GM12865 (cell line): ENCODE measurements at regions not wholly inside any gene's neighbourhood (a gene's known extent, or its start where the extent isn't known, plus 50 kb on each side); places are given as distances from the start of the nearest gene placed in this dataset.
"Not testable (repeated sequence)": the region's sequence is repeated elsewhere in the genome, so short reads cannot be mapped to it uniquely, and the experiment has no call there.

Experiments used
- DNase-seq: peaks from one replicate; pipeline ENCODE4 v3.0.0; 2010; ENCODE audit warnings: low read depth
- H3K4me3 ChIP-seq: 2 replicates; pipeline ENCODE4 v1.5.1; 2011; ENCODE audit warnings: mild to moderate bottlenecking, low read depth, low read length, control low read depth
- TF ChIP-seq, protein P1 (sequence below): IDR thresholded peaks from 2 replicates; pipeline ENCODE4 v1.5.1; 2011; ENCODE audit warnings: low read length, control low read depth, low read depth, inconsistent platforms; ENCODE audit not compliant: insufficient read depth; ENCODE audit errors: missing control alignments

GRCh38 chr5:63032343-63032742, 453.7 kb downstream of the LRRC70 start:
- DNase-seq: no peak
- TF ChIP-seq, protein P1, sequence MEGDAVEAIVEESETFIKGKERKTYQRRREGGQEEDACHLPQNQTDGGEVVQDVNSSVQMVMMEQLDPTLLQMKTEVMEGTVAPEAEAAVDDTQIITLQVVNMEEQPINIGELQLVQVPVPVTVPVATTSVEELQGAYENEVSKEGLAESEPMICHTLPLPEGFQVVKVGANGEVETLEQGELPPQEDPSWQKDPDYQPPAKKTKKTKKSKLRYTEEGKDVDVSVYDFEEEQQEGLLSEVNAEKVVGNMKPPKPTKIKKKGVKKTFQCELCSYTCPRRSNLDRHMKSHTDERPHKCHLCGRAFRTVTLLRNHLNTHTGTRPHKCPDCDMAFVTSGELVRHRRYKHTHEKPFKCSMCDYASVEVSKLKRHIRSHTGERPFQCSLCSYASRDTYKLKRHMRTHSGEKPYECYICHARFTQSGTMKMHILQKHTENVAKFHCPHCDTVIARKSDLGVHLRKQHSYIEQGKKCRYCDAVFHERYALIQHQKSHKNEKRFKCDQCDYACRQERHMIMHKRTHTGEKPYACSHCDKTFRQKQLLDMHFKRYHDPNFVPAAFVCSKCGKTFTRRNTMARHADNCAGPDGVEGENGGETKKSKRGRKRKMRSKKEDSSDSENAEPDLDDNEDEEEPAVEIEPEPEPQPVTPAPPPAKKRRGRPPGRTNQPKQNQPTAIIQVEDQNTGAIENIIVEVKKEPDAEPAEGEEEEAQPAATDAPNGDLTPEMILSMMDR: no peak
- no peak overlapping the region for H3K4me3 ChIP-seq

DNA sequence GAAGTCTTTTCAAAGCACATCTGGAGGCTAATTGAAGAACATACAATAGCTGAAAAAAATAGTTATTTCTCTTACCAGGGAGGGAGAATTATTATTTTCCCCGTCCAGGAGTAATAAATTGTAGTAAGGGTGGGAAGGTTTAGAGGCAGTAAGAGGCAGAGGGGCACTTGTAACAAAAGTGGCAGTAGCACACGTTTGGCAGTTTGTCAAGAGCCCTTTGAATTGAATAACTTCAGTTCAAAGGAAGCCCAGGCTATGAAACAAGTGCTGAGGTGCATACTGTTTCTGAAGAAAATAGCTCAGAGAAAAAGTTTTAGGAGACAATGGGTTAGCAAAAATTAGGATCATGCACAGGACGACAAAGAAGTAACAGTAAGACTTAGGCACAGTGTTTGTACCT, 451.3 kb downstream of the LRRC70 start:
- no peak for DNase-seq
- TF ChIP-seq, protein P1: no peak
- no peak overlapping the region for H3K4me3 ChIP-seq

DNA sequence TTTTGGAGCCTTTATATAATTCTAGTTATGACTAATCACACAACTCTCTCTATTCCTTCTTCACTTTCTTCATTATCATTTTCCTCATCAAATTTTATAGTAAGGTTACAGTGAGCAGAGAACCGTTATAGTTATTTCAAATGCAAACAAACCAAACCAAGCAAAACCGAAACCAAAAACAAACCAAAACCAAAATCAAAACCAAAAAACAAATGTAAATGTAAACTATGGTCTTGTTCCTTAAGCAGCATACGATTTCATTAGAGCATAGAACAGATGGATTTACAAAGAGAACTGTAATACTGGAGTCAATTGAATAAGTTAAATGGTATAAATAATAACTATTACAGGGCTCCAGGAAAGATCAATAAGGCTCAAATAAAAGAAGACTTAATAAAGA, 447.1 kb downstream of the LRRC70 start:
- TF ChIP-seq, protein P1: no peak
- no peak overlapping the region for H3K4me3 ChIP-seq
- no peak for DNase-seq

GRCh38 chr5:63022403-63022802, 443.8 kb downstream of the LRRC70 start:
- TF ChIP-seq, protein P1: no peak
- DNase-seq: no peak
- no peak overlapping the region for H3K4me3 ChIP-seq

GRCh38 chr5:63011158-63011557, 432.5 kb downstream of the LRRC70 start:
- TF ChIP-seq, protein P1: no peak
- no peak for DNase-seq
- H3K4me3 ChIP-seq: no peak overlapping the region

GRCh38 chr5:63008195-63008594, 429.6 kb downstream of the LRRC70 start:
- TF ChIP-seq, protein P1: no peak
- no peak overlapping the region for H3K4me3 ChIP-seq
- DNase-seq: no peak

- not testable (repeated sequence) for H3K4me3 ChIP-seq, DNase-seq
Measured at GRCh38 chr5:62994842-62995241, 416.2 kb downstream of the LRRC70 start.
